ENCODE measurements at regions not wholly inside any gene's neighbourhood (a gene's known extent, or its start where the extent isn't known, plus 50 kb on each side); places are given as distances from the start of the nearest gene placed in this dataset.

DNA sequence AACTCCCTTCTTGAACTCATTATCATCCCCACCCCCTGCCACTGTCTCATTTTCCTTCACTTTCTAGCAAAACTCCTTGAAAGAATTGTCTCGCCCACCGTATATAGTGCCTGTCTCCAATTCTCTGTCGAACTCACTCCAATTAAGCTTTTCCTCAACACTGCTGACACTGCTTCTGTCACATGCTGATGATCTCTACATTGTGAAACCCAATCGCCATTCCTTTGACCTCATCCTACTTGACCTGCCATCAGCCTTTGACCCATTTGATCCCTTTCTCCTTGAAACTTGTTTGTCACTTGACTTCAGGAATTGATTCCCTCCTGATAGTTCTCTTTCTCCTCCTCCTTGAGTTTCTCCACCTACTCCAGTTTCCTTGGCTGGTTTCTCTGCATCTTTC, 54.8 kb downstream of the CCDC71L start:
- TF ChIP-seq CTCF (IDR thresholded peaks at IDR 0.05; ENCODE audit: control extremely low read depth, extremely low read depth, low read depth, missing control alignments) = no peak
- POLR2A ChIA-PET = no interaction called here
- CTCF ChIA-PET = no interaction called here
- DNase-seq (ENCODE audit: extremely low spot score) = no peak

DNA sequence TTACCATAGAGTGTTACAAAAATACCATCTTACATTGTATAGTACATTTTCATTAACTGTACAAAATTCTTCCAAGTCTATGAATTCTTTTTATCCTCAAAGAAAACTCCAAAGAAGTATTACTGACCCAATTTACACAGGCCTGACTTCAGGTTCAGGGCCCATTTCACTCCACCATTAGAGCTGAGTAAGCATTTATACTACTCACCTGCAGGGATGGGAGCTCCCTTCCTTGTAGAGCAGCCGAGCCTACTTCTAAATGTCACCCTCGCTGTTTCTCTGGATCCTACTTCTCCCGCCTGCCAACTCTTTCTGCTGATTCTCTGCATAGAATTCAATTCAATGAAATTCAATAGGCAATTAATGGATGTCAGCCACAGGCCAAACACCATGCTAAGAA, 56.0 kb downstream of the CCDC71L start:
- no peak for TF ChIP-seq CTCF (IDR thresholded peaks at IDR 0.05; ENCODE audit: control extremely low read depth, extremely low read depth, low read depth, missing control alignments)
- CTCF ChIA-PET = no interaction called here
- POLR2A ChIA-PET = no interaction called here
- DNase-seq (ENCODE audit: extremely low spot score) = no peak

DNA sequence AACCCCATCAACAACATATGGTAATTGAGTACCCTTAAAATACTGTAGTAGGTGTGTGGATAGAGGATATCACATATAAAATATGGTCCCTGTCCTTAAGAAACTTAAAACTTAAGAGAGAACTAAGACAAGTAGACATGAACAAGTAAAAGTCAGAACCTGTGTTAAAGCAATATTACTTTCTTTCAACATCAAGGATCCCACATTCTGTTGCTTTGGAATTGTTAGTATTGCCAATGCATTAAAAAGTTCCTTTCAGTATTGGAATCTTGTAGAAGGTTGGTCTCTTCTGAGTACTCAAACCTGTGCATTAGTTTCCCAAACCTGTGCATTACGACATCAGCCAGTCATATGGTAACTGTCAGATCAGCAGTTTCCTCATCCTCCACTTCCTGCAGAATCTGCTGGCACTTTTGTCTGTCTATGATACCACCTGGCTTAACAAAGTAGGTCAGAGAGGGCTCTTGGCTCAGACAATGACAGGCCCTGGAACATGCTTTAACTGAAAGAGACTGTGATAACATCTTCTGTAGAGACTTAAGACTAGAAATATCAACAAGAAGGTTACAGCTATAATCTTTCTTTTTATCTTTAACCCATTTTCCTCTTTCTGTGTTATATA, 56.5 kb downstream of the CCDC71L start:
- TF ChIP-seq CTCF (IDR thresholded peaks at IDR 0.05; ENCODE audit: control extremely low read depth, extremely low read depth, low read depth, missing control alignments) = no peak
- no peak for DNase-seq (ENCODE audit: extremely low spot score)
- POLR2A ChIA-PET = no interaction called here
- CTCF ChIA-PET = no interaction called here

DNA sequence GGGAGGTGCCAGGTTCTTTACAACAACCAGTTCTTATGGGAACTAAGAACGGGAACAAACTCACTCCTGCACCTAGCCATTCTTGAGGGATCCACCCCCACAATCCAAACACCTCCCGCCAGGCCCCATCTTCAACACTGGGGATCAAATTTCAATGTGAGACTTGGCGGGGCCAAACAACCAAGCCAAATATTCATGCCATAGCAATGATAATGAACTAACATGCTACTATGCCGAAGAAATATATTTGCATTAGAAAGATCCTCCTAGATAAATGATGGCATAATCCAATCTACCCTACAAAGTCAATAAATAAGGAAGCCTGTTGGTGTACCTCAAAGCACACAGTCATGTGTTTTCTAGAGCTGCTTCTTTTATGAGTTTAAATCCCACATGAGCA, 57.6 kb downstream of the CCDC71L start:
- DNase-seq (ENCODE audit: extremely low spot score) = no peak
- ChIA-PET POLR2A (no interaction called here), CTCF (no interaction called here)
- no peak for TF ChIP-seq CTCF (IDR thresholded peaks at IDR 0.05; ENCODE audit: control extremely low read depth, extremely low read depth, low read depth, missing control alignments)

GRCh38 chr7:106602062-106602461, 58.9 kb downstream of the CCDC71L start:
- no peak for DNase-seq (ENCODE audit: extremely low spot score)
- no peak for TF ChIP-seq CTCF (IDR thresholded peaks at IDR 0.05; ENCODE audit: control extremely low read depth, extremely low read depth, low read depth, missing control alignments)
- ChIA-PET POLR2A (no interaction called here), CTCF (interaction anchor here (1.0 kb wide), 1 partner anchor 60 kb away, joined by 4 read pairs; no protein-coding TSS in a partner anchor)

GRCh38 chr7:106600569-106601373, 60.2 kb downstream of the CCDC71L start:
- no peak for DNase-seq (ENCODE audit: extremely low spot score)
- ChIA-PET POLR2A (no interaction called here), CTCF (interaction anchor here (0.8 to 1.0 kb wide), 2 partner anchors 11 to 58 kb away, joined by 3 to 4 read pairs; no protein-coding TSS in a partner anchor)
- no peak for TF ChIP-seq CTCF (IDR thresholded peaks at IDR 0.05; ENCODE audit: control extremely low read depth, extremely low read depth, low read depth, missing control alignments)
